Inflammatory macrophage treated with lipopolysaccharide for 4 hours (primary cell): ENCODE measurements at regions not wholly inside any gene's neighbourhood (a gene's known extent, or its start where the extent isn't known, plus 50 kb on each side); places are given as distances from the start of the nearest gene placed in this dataset.
"Not testable (repeated sequence)": the region's sequence is repeated elsewhere in the genome, so short reads cannot be mapped to it uniquely, and the experiment has no call there.

Source experiments
- DNase-seq: peaks from one replicate; pipeline ENCODE4 v3.0.0-alpha.2; 2020

- DNase-seq, result not testable (repeated sequence)
Observed at GRCh38 chr9:39675211-39675553, 319.7 kb downstream of the SPATA31A1 start.

GRCh38 chr9:39678534-39679263 lies 323.2 kb downstream of the SPATA31A1 start:
- not testable (repeated sequence) for DNase-seq

- DNase-seq, result not testable (repeated sequence)
Observed at GRCh38 chr9:39680694-39681401, 325.4 kb downstream of the SPATA31A1 start.

- not testable (repeated sequence) for DNase-seq
Observed at GRCh38 chr9:39728862-39729261, 373.4 kb downstream of the SPATA31A1 start.

- not testable (repeated sequence) for DNase-seq
Observed at GRCh38 chr9:39744898-39745297, 389.4 kb downstream of the SPATA31A1 start.

- not testable (repeated sequence) for DNase-seq
Observed at GRCh38 chr9:39775570-39775969, 420.1 kb downstream of the SPATA31A1 start.

- DNase-seq, result not testable (repeated sequence)
Observed at GRCh38 chr9:39791356-39791755, 435.9 kb downstream of the SPATA31A1 start.

- DNase-seq, result not testable (repeated sequence)
Observed at GRCh38 chr9:39797935-39798334, 442.5 kb downstream of the SPATA31A1 start.

- DNase-seq, result not testable (repeated sequence)
Observed at GRCh38 chr9:39799252-39799651, 443.8 kb downstream of the SPATA31A1 start.

- DNase-seq, result not testable (repeated sequence)
Observed at GRCh38 chr9:39802561-39802960, 447.1 kb downstream of the SPATA31A1 start.

GRCh38 chr9:39809401-39810226 lies 454.1 kb downstream of the SPATA31A1 start:
- DNase-seq, result peak; percentile 0

- not testable (repeated sequence) for DNase-seq
Observed at GRCh38 chr9:39810401-39810800, 454.9 kb downstream of the SPATA31A1 start.

GRCh38 chr9:39811615-39812014 lies 456.1 kb downstream of the SPATA31A1 start:
- not testable (repeated sequence) for DNase-seq

- not testable (repeated sequence) for DNase-seq
Observed at GRCh38 chr9:39828457-39828856, 473.0 kb downstream of the SPATA31A1 start.
